ENCODE measurements at regions not wholly inside any gene's neighbourhood (a gene's known extent, or its start where the extent isn't known, plus 50 kb on each side); places are given as distances from the start of the nearest gene placed in this dataset.

GRCh38 chr17:34699181-34699580 lies 119.8 kb downstream of the TMEM132E start:
- H3K9me3 ChIP-seq (ENCODE audit: control insufficient read depth, low read length), result no peaks in the 10 kb centered on the region
- no peak overlapping the region for H3K4me3 ChIP-seq (ENCODE audit: insufficient read depth, low read depth, low read length)
- 23 to 33% methylated on average over 4 of the region's 4 CpGs for WGBS, 2 experiments
- H3K27ac ChIP-seq (ENCODE audit: insufficient read depth, low read depth, low read length, poor library complexity, severe bottlenecking), result no peak overlapping the region
- H3K4me1 ChIP-seq (ENCODE audit: control insufficient read depth, insufficient read depth, low read length), result peaks cover 6% of the 10 kb centered on the region
- H3K36me3 ChIP-seq (ENCODE audit: control insufficient read depth, insufficient read depth, low read length), result no peaks in the 10 kb centered on the region
- peaks cover 35% of the 10 kb centered on the region for H3K27me3 ChIP-seq (ENCODE audit: control insufficient read depth, insufficient read depth, low read length, poor library complexity, severe bottlenecking)

DNA sequence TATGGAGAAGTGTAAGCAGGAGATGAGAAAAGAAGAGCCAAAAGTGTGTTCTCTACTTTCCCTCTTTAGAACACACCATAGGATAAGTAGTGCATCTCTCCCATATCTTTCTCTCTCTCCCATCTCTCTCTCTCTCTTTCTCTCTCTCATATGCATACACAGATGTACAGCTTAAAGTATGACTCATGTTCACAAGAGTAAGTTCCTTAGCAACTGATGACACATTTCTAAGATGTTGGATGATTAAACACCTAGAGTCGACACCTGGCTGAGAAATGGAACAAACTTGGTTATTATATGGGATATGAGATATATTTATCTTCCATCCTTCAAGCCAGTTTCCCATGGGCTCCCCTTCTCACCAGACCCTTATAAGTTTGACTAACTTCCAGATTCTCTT lies 113.5 kb downstream of the TMEM132E start:
- no peaks in the 10 kb centered on the region for H3K9me3 ChIP-seq (ENCODE audit: control insufficient read depth, low read length)
- H3K27me3 ChIP-seq (ENCODE audit: control insufficient read depth, insufficient read depth, low read length, poor library complexity, severe bottlenecking), result peaks cover 24% of the 10 kb centered on the region

More for the DNA sequence above, 113.5 kb downstream of the TMEM132E start:
- H3K36me3 ChIP-seq (ENCODE audit: control insufficient read depth, insufficient read depth, low read length), result no peaks in the 10 kb centered on the region
- H3K4me1 ChIP-seq (ENCODE audit: control insufficient read depth, insufficient read depth, low read length), result no peaks in the 10 kb centered on the region
- no peak overlapping the region for H3K4me3 ChIP-seq (ENCODE audit: insufficient read depth, low read depth, low read length)
- WGBS, 2 experiments, result 60 to 80% methylated on average over 1 of the region's 1 CpG
- no peak overlapping the region for H3K27ac ChIP-seq (ENCODE audit: insufficient read depth, low read depth, low read length, poor library complexity, severe bottlenecking)
